Caco-2 (cell line): ENCODE measurements at regions not wholly inside any gene's neighbourhood (a gene's known extent, or its start where the extent isn't known, plus 50 kb on each side); places are given as distances from the start of the nearest gene placed in this dataset.

Source experiments
- BruUV-seq: library from RNA; stranded (reverse); fragments of 400-500 nt; replicated peaks from 2 replicates; lab custom pipeline; 2021; lab: Mats Ljungman, UMichigan
- CTCF ChIA-PET: fragments of 300-600 bp; sonication (Branson Sonifier 250); formaldehyde crosslinking; loops from one replicate; lab custom pipeline; 2022; ENCODE audit warnings: antibody characterized with exemption; lab: Charles Lee
- POLR2A ChIA-PET: fragments of 300-600 bp; sonication (Branson Sonifier 250); formaldehyde crosslinking; loops from one replicate; lab custom pipeline; 2022; ENCODE audit warnings: antibody characterized with exemption; lab: Charles Lee
- DNase-seq, 2 experiments: peaks; one replicate each; pipeline versions ENCODE4 v3.0.0 to v3.0.0-alpha.2; 2020 to 2022
- H3K27me3 ChIP-seq: replicated peaks from 2 replicates; pipeline ENCODE4 v1.6.0; 2011; ENCODE audit warnings: low read length; ENCODE audit not compliant: control insufficient read depth, insufficient read depth
- H3K36me3 ChIP-seq: 2 replicates; pipeline ENCODE4 v1.5.1; 2011; ENCODE audit warnings: low read length; ENCODE audit not compliant: control insufficient read depth, insufficient read depth
- H3K4me1 ChIP-seq: fragments of 250-450 bp; sonication (Bioruptor Pico); 2 replicates; pipeline ENCODE4 v1.5.1; 2020; ENCODE audit warnings: mild to moderate bottlenecking
- H3K4me3 ChIP-seq: 2 replicates; pipeline ENCODE4 v1.5.1; 2011; ENCODE audit warnings: low read depth, mild to moderate bottlenecking, control low read depth, low read length
- H3K9me3 ChIP-seq: fragments of 250-450 bp; sonication (Bioruptor Pico); 2 replicates; pipeline ENCODE4 v1.5.1; 2020; ENCODE audit warnings: mild to moderate bottlenecking, moderate library complexity
- H3K27ac Mint-ChIP-seq: one replicate; pipeline ENCODE4 v1.8.0; 2022; ENCODE audit warnings: mixed read lengths; ENCODE audit not compliant: unreplicated experiment
- H3K27me3 Mint-ChIP-seq: one replicate; pipeline ENCODE4 v1.8.0; 2022; ENCODE audit warnings: mixed read lengths; ENCODE audit not compliant: insufficient read depth, unreplicated experiment
- H3K36me3 Mint-ChIP-seq: one replicate; pipeline ENCODE4 v1.8.0; 2022; ENCODE audit warnings: mild to moderate bottlenecking, mixed read lengths; ENCODE audit not compliant: insufficient read depth, unreplicated experiment
- H3K4me1 Mint-ChIP-seq: one replicate; pipeline ENCODE4 v1.8.0; 2022; ENCODE audit warnings: low read depth, mixed read lengths; ENCODE audit not compliant: unreplicated experiment
- H3K4me3 Mint-ChIP-seq: one replicate; pipeline ENCODE4 v1.8.0; 2022; ENCODE audit warnings: mild to moderate bottlenecking, moderate library complexity, mixed read lengths; ENCODE audit not compliant: unreplicated experiment
- H3K9me3 Mint-ChIP-seq: one replicate; pipeline ENCODE4 v1.8.0; 2022; ENCODE audit warnings: mixed read lengths; ENCODE audit not compliant: unreplicated experiment
- intact Hi-C: fragments of 100-400 bp; cut with micrococcal nuclease; formaldehyde crosslinking; loops from one replicate; pipeline ENCODE4 v1.10.0; 2022; ENCODE audit not compliant: unreplicated experiment
- TF ChIP-seq, protein P1 (sequence below), 2 experiments: fragments of 200-600 bp in 1 of 2; IDR thresholded peaks; 1 replicate in 1 of 2; 2 replicates in 1 of 2; pipeline versions ENCODE4 v1.5.1 to v1.8.0; 2011 to 2022; ENCODE audit warnings: antibody characterized with exemption in 1 of 2, control low read depth in 1 of 2, inconsistent platforms in 1 of 2, low read depth in 1 of 2, low read length in 1 of 2, mild to moderate bottlenecking in 1 of 2, moderate library complexity in 1 of 2; ENCODE audit not compliant: insufficient read depth in 1 of 2, severe bottlenecking in 1 of 2, unreplicated experiment in 1 of 2

DNA sequence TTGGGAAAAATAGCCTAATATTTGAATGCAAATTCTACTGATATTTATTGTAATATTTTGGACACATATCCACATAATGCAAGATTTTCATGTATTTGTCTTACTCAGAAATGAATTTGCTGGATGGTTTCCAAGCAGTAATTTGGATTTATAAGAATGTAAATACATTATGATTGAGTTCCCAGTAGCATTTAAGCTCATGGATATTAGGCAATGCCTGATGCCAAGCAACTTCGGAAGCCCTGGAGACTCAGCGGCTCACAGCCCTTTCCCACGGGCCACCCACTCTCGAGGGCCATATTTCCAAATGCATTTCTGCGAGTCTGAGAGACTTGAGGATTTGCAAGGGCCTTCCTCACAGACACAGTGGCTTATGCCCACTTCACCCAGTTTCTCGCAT is 62.1 kb upstream of the MYOCD start:
- no TSS peak for BruUV-seq
- Histone ChIP-seq H3K27me3 (no peaks in the 10 kb centered on the region), H3K4me1 (no peaks in the 10 kb centered on the region), H3K4me3 (no peak overlapping the region), H3K36me3 (no peaks in the 10 kb centered on the region), H3K9me3 (no peaks in the 10 kb centered on the region)
- DNase-seq: no peak
- no peak overlapping the region for H3K27ac Mint-ChIP-seq
- H3K4me1 Mint-ChIP-seq: no peaks in the 10 kb centered on the region
- H3K36me3 Mint-ChIP-seq: no peaks in the 10 kb centered on the region
- TF ChIP-seq, protein P1, sequence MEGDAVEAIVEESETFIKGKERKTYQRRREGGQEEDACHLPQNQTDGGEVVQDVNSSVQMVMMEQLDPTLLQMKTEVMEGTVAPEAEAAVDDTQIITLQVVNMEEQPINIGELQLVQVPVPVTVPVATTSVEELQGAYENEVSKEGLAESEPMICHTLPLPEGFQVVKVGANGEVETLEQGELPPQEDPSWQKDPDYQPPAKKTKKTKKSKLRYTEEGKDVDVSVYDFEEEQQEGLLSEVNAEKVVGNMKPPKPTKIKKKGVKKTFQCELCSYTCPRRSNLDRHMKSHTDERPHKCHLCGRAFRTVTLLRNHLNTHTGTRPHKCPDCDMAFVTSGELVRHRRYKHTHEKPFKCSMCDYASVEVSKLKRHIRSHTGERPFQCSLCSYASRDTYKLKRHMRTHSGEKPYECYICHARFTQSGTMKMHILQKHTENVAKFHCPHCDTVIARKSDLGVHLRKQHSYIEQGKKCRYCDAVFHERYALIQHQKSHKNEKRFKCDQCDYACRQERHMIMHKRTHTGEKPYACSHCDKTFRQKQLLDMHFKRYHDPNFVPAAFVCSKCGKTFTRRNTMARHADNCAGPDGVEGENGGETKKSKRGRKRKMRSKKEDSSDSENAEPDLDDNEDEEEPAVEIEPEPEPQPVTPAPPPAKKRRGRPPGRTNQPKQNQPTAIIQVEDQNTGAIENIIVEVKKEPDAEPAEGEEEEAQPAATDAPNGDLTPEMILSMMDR (IDR thresholded peaks at IDR 0.05; ENCODE audit: insufficient read depth in 1 of 2, low read depth in 1 of 2, low read length in 1 of 2, severe bottlenecking in 1 of 2, unreplicated experiment in 1 of 2): no peak
- POLR2A ChIA-PET: no interaction called here
- H3K27me3 Mint-ChIP-seq: peaks cover 2% of the 10 kb centered on the region
- no peak overlapping the region for H3K4me3 Mint-ChIP-seq
- intact Hi-C loops: no loop called here
- no peaks in the 10 kb centered on the region for H3K9me3 Mint-ChIP-seq
- CTCF ChIA-PET: no interaction called here

DNA sequence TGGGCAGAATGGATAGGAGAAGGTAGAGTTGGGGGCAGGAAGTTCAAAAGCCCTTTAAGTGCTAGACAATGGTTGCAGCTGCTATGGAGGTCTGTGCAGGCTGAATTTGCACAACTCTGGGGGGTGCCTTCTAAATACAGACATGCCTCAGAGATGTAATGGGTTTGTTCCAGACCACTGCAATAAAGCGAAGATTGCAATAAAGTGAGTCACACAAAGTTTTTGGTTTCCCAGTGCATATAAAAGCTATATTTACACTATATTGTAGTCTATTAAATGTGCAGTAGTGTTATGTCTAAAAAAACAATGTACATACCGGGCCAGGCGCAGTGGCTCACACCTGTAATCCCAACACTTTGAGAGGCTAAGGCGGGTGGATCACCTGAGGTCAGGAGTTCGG is 60.5 kb upstream of the MYOCD start:
- no peaks in the 10 kb centered on the region for H3K9me3 ChIP-seq
- Mint-ChIP-seq H3K9me3 (no peaks in the 10 kb centered on the region), H3K36me3 (no peaks in the 10 kb centered on the region), H3K27ac (no peak overlapping the region), H3K4me3 (no peak overlapping the region), H3K27me3 (peaks cover 2% of the 10 kb centered on the region), H3K4me1 (no peaks in the 10 kb centered on the region)
- no peaks in the 10 kb centered on the region for H3K27me3 ChIP-seq
- ChIA-PET CTCF (no interaction called here), POLR2A (no interaction called here)
- H3K4me1 ChIP-seq: no peaks in the 10 kb centered on the region
- no TSS peak for BruUV-seq
- DNase-seq: no peak
- intact Hi-C loops: no loop called here
- H3K4me3 ChIP-seq: no peak overlapping the region
- TF ChIP-seq, protein P1 (IDR thresholded peaks at IDR 0.05; ENCODE audit: insufficient read depth in 1 of 2, low read depth in 1 of 2, low read length in 1 of 2, severe bottlenecking in 1 of 2, unreplicated experiment in 1 of 2): no peak
- H3K36me3 ChIP-seq: no peaks in the 10 kb centered on the region

DNA sequence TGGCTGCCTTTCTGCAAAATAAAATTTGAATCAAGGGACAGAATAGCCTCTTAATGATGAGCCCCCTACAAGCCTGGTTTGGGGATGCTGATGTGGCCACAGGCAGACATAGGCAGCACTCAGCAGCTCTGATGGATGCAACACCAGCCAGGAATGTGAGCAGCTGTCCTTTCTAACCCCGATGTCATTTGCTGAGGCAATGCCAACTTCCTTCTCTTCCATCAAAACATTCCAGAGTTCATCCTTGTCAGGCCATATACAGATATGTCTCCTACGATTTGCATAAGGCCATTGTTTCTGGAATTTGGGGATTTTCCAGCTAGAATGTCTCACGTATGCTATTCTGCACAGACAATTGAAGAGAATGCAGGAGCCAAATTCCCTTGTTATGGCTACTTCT is 52.1 kb upstream of the MYOCD start:
- ChIA-PET CTCF (no interaction called here), POLR2A (no interaction called here)
- Mint-ChIP-seq H3K9me3 (no peaks in the 10 kb centered on the region), H3K4me3 (no peak overlapping the region), H3K4me1 (peaks cover 8% of the 10 kb centered on the region), H3K27ac (no peak overlapping the region), H3K36me3 (no peaks in the 10 kb centered on the region), H3K27me3 (no peaks in the 10 kb centered on the region)
- intact Hi-C loops: no loop called here
- H3K4me1 ChIP-seq: no peaks in the 10 kb centered on the region
- DNase-seq: no peak
- no peak overlapping the region for H3K4me3 ChIP-seq
- H3K36me3 ChIP-seq: no peaks in the 10 kb centered on the region
- TF ChIP-seq, protein P1 (IDR thresholded peaks at IDR 0.05; ENCODE audit: insufficient read depth in 1 of 2, low read depth in 1 of 2, low read length in 1 of 2, severe bottlenecking in 1 of 2, unreplicated experiment in 1 of 2): no peak
- H3K27me3 ChIP-seq: no peaks in the 10 kb centered on the region
- H3K9me3 ChIP-seq: no peaks in the 10 kb centered on the region
- BruUV-seq: no TSS peak
